GM21737 (cell line): ENCODE measurements at regions not wholly inside any gene's neighbourhood (a gene's known extent, or its start where the extent isn't known, plus 50 kb on each side); places are given as distances from the start of the nearest gene placed in this dataset.

Experiments used
- ATAC-seq: cut with Tn5 transposase; IDR thresholded peaks from one replicate; pipeline ENCODE4 v1.9.1; 2021; ENCODE audit warnings: mild to moderate bottlenecking, moderate library complexity; ENCODE audit not compliant: unreplicated experiment

DNA sequence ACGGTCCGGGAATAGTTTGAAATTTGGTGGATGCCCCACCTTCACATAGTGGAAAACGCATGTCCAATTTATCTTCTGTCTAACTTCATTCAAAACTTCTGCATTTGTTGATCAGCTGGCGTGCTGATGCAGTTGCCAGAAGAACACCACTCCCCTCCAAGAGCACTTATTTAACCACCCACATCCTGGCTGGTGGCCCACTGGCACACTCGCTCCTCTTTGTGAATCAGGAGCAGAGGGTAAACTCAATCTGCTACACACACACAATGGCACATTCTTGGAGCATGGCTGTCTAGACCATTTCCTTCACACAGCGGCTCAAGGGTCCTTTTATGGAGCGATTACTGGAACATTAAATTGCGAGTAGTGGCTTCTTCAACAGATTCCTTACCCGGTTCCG lies 55.1 kb upstream of the CEP162 start:
- ATAC-seq, result no peak

DNA sequence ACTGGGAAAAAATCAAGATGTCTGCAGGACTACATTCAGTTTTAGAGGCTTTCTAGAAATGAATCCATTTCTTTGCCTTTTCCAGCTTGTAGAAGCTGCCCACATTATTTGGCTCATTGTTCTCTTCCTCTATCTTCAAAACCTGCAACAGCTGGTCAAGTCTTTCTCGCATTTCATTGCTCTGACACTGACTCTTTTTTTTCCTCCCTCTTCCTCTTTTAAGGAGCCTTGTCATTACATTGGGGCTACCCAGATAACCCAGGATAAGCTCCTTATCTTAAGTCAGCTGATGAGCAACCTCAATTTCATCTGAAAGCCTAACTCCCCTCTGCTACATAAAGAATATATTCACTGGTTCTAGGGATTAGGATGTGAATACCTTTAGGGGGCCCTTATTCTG lies 53.2 kb upstream of the CEP162 start:
- no peak for ATAC-seq

DNA sequence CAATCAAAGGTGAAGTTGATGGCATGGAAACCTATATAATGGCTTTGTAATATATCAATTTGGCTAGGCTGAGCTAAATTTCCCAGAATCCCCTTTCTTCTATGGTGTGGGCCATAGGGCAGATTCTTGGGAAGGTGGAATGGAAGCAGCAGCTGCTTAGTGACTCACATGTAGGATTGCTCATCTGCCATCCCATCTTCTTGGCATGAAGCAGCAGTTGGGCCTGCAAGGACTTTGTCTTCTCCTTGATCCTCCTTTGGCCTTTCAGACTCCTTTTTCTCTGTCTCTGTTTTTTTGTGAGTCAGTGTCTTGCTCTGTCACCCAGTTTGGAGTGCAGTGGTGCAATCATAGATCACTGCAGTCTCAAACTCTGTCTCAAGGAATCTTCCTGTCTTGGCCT lies 52.6 kb upstream of the CEP162 start:
- no peak for ATAC-seq

DNA sequence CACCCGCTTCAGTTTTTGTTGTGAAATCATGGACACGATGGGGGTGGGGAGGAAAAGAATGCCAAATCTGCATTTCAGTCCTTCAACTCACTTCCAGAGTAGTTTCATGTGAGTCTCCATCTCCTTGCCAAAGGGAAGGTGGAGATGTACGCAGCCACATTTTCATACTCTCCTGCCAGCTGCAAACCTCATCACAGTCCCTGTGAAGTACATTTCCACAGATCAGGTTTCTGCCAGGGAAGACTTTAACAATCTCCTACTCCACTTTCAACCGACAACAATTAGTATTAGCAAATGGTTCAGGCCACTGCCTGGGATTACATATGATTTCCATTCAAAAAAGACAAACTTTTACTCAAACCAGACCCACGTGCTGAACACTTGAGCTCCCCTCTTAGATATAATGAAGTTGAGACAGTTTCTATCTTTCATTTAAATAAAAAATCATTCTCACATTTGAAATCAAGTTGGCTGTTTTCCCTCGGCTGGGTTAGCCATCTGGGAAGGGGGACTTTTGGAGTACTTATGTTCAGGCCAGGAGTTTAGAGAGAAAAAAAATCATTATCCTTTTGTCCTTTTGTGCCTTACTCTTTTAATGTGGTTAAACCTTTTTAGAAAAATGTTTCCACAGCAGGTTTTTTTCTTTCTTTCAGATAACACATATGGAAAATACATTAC lies 51.0 kb upstream of the CEP162 start:
- ATAC-seq, result no peak
